CD4-positive, alpha-beta T cell treated with Interleukin-4 for 1 hour (primary cell): ENCODE measurements at regions not wholly inside any gene's neighbourhood (a gene's known extent, or its start where the extent isn't known, plus 50 kb on each side); places are given as distances from the start of the nearest gene placed in this dataset.

Source experiments
- DNase-seq, 2 donors: peaks; one replicate each; pipeline ENCODE4 v3.0.0-alpha.2; 2020 to 2022

DNA sequence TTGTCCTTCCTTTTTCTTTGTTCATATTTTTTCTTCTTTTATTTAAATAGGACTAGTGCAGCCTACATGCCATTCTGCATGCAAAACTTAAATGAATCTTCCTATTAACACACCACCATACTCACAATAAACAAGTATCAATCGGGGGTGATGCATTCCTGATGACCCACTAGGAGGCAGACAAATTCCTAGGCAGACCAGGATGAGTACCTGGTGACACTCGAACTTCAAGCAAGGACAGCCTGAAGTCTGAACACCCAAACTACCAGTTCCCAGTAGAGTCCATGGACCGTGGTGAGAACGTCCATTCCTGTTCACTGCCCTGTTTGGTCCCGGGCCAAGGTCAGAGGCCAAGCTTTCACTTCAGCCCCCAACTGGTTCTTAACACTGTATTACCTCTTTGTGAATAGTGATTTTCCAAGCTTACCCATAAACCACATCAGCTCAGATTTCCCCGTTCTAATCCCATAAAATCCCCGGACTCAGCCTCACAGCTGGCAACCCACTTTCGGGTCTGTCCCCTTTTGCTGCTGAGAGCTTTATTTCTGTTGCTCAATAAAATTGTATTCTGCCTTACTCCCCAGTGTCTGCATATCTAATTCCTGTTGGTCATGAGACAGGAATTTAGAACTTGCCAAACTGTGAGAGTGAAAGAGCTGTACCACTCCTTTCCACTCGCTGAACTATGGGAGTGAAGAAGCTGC is 1286.6 kb downstream of the FSTL5 start:
- no peak for DNase-seq

- DNase-seq: no peak
These were observed 1283.6 kb downstream of the FSTL5 start for GRCh38 chr4:160880180-160880579.

GRCh38 chr4:160887668-160888067 is 1276.1 kb downstream of the FSTL5 start:
- DNase-seq: no peak

GRCh38 chr4:160894128-160894527 is 1269.7 kb downstream of the FSTL5 start:
- DNase-seq: no peak

DNA sequence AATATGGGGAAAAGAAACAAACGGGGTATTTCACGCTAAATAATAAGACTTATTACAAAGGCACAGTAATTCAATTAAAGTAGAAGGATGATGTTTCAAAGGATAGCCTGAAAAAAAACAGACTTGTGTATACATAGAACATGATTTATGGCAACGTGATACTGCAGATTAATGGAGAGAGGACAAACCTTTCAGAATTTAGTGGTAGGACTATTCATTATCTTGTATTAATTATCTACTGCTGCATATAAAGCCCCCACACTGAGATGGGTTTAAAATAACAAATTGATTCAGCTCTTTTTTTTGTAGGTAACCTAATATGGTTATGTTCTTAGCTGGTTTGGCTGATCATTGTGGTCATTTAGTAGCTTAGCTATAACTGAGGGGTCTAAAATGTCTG is 1269.0 kb downstream of the FSTL5 start:
- DNase-seq: no peak

GRCh38 chr4:160927311-160927710 is 1236.5 kb downstream of the FSTL5 start:
- DNase-seq: no peak

DNA sequence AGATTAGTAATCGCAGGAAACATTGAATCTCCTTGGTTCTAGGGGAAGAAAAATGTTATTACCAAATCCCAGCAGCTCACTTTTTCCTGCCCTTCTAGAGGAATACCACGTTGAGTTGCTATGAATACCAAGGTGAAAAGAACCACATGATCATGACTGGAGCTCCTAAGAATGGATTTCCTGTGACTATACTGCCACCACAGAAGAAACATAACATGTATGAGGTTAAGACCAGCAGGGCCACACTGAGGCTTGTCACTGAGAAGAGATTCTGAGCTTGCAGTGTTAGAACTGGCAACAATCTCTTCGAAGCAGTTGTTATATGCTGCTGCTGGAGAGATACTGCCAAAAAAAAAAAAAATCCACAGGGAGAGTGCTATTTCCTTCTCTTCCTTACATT is 1235.3 kb downstream of the FSTL5 start:
- no peak for DNase-seq

DNA sequence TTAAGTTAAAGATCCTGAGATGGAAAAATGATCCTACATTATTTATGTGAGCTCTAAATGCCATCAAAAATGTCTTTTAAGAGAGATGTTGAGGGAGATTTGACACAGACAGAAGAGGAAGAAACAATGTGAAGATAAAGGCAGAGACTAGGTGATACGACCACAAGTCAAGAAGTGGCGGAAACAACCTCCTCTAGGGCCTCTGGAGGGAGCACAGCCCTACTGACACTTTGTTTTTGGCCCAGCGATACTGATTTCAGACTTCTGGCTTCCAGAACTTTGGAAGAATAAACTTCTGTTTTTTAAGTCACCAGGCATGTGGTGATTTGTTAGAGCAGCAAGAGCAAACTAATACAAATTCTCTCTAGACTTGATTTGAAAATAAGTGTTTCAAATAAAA is 1216.1 kb downstream of the FSTL5 start:
- DNase-seq: no peak

DNA sequence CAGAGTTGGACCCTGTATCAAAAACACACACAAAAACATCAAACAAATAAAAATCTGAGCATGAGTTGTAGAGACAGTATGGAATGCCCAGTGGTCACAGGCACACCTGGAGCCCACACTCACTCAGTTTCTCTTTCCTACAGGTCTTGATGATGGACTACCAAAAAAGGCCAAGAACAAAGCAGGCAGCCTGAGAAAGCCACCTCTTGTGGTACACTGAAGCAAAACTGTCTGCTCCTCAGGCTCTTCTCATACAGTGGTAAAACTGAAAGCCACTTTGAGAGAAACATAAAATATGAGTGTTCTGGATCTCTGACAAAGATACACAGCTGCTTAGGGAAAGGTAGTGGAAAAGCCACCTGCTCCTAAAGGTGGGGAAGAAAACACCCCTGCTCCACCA is 1206.9 kb downstream of the FSTL5 start:
- DNase-seq: no peak

GRCh38 chr4:160969925-160970324 is 1193.9 kb downstream of the FSTL5 start:
- DNase-seq: no peak

DNA sequence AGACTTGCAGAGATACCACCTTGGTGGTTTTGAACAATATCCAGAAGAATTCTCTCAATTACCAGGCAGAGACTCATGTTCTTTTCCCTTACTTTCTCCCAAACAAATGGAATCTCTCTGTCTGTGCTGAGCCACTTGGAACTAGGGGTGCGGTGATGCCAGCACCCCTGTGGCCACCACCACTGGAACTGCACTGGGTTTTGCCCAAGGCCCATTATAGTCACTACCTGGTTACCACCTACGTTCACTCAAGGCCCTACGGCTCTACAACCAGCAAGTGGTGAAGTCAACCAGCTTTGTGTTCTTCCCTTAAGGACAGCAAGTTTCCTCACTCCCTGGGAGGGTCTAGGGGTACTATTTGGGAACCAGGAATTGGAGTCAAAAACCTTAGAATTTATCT is 1183.7 kb downstream of the FSTL5 start:
- no peak for DNase-seq

DNA sequence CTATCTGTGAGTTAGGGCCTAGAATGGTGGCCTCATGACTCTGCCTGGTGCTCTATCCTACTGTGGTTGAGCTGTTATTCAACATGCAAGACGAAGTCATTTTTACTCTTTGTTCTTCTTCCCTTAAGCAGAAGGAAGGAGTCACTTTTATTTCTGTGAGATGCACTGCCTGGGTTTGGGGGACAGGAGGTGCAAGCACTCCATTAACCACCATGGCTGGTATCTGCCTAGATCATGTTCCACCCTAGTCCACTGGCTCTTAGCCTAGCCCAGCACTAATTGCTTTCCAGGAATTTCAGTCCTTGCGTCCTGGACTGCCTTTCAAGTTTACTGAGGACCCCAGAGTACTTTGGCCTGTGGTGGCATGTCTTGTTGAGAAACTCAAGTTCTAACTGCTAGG is 1182.7 kb downstream of the FSTL5 start:
- no peak for DNase-seq

- no peak for DNase-seq
These were observed 1180.8 kb downstream of the FSTL5 start for GRCh38 chr4:160983035-160983434.

GRCh38 chr4:161002386-161002785 is 1161.4 kb downstream of the FSTL5 start:
- no peak for DNase-seq

- DNase-seq: no peak
These were observed 1160.3 kb downstream of the FSTL5 start for GRCh38 chr4:161003418-161004057.

DNA sequence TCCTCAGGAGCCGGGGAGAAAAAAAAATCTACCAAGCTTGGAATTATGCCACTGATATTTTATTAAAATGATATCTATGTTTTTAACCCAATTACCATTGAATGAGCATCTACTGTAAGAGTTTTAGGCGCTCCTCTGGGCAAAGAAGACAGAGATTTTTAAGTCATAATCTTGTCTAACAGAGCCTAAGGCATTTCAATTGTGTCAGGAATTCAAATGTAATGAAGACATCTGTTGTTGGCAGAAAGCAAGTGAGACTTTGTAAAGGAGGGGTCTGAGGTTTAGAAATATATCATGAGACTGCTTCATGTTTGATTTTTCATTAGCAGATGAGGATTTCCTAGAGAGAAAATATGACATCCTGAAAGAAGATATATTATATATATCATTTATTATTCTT is 1158.1 kb downstream of the FSTL5 start:
- DNase-seq: no peak

GRCh38 chr4:161008527-161008926 is 1155.3 kb downstream of the FSTL5 start:
- no peak for DNase-seq

DNA sequence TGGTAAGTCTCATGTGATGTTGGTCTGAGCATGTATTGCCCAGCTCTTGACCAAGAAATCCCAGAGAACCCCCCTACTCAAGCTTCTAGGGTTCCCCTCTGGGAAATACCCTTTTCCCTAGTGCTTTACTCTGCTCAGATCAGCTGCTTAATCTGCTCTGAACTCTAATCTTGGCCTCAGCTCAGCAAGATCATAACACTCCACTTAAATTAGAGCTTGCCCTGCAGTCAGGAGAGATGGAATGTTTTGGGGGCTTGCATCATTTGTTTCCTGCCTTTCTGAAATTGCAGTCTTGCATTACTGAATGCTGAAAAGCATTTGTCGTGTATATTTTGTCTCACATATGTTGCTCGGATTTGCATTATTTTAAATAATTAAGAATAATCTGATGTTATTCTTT is 1153.6 kb downstream of the FSTL5 start:
- DNase-seq: no peak
